ENCODE measurements at regions not wholly inside any gene's neighbourhood (a gene's known extent, or its start where the extent isn't known, plus 50 kb on each side); places are given as distances from the start of the nearest gene placed in this dataset.
"Not testable (repeated sequence)": the region's sequence is repeated elsewhere in the genome, so short reads cannot be mapped to it uniquely, and the experiment has no call there.

- DNase-seq = no peak
These were observed 864.3 kb upstream of the ATXN8OS start for GRCh38 chr13:69243366-69243765.

GRCh38 chr13:69234171-69234570 is 873.5 kb upstream of the ATXN8OS start:
- DNase-seq = no peak

GRCh38 chr13:69226427-69226826 is 881.2 kb upstream of the ATXN8OS start:
- no peak for DNase-seq

GRCh38 chr13:69221633-69222498 is 885.8 kb upstream of the ATXN8OS start:
- DNase-seq = not testable (repeated sequence)

GRCh38 chr13:69213396-69213795 is 894.2 kb upstream of the ATXN8OS start:
- DNase-seq = no peak

- no peak for DNase-seq
These were observed 903.0 kb upstream of the ATXN8OS start for GRCh38 chr13:69204620-69205019.

GRCh38 chr13:69202996-69203395 is 904.6 kb upstream of the ATXN8OS start:
- DNase-seq = no peak

GRCh38 chr13:69199664-69200063 is 908.0 kb upstream of the ATXN8OS start:
- no peak for DNase-seq

GRCh38 chr13:69198706-69199105 is 908.9 kb upstream of the ATXN8OS start:
- DNase-seq = no peak

- no peak for DNase-seq
These were observed 913.5 kb upstream of the ATXN8OS start for GRCh38 chr13:69194130-69194529.

GRCh38 chr13:69180034-69180433 is 927.6 kb upstream of the ATXN8OS start:
- no peak for DNase-seq

- no peak for DNase-seq
These were observed 929.6 kb upstream of the ATXN8OS start for GRCh38 chr13:69178000-69178399.

GRCh38 chr13:69168436-69168835 is 939.2 kb upstream of the ATXN8OS start:
- DNase-seq = no peak

- DNase-seq = no peak
These were observed 952.5 kb upstream of the ATXN8OS start for GRCh38 chr13:69155136-69155535.

- DNase-seq = no peak
These were observed 965.5 kb upstream of the ATXN8OS start for GRCh38 chr13:69142101-69142500.

- DNase-seq = no peak
These were observed 982.6 kb upstream of the ATXN8OS start for GRCh38 chr13:69124996-69125395.

- no peak for DNase-seq
These were observed 997.6 kb upstream of the ATXN8OS start for GRCh38 chr13:69109891-69110525.

- no peak for DNase-seq
These were observed 999.1 kb upstream of the ATXN8OS start for GRCh38 chr13:69108486-69108885.

GRCh38 chr13:69107436-69107835 is 1000.2 kb upstream of the ATXN8OS start:
- DNase-seq = no peak

- no peak for DNase-seq
These were observed 1005.8 kb upstream of the ATXN8OS start for GRCh38 chr13:69101841-69102240.

GRCh38 chr13:69094485-69094884 is 1013.1 kb upstream of the ATXN8OS start:
- DNase-seq = no peak

GRCh38 chr13:69092615-69093322 is 1014.9 kb upstream of the ATXN8OS start:
- no peak for DNase-seq

- no peak for DNase-seq
These were observed 1030.4 kb upstream of the ATXN8OS start for GRCh38 chr13:69077267-69077666.

All from right hindlimb (tissue), 1 donor.